ENCODE measurements at regions not wholly inside any gene's neighbourhood (a gene's known extent, or its start where the extent isn't known, plus 50 kb on each side); places are given as distances from the start of the nearest gene placed in this dataset.
"Not testable (repeated sequence)": the region's sequence is repeated elsewhere in the genome, so short reads cannot be mapped to it uniquely, and the experiment has no call there.

DNA sequence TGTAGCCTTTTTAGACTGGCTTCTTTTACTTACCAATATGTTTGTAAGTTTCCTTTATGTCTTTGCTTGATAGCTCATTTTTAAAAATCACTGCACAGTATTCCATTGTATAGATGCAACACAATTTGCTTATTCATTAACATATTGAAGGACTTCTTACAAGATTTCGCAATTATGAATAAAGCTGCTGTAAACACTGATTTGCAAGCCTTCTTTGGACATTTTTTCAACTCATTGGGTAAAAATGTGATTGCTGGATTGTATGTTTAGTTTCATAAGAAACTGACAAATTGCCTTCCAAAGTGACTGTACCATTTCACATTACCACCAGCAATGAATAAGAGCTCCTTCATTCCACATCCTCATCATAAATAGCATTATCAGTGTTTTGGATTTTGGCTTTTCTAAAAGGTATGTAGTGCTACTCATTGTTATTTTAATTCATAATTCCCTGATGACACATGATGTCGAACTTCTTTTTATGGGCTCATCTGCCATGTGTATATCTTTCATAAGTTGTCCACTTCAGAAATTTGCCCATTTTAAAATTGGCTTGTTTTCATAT lies 80.7 kb downstream of the TFAP2B start:
- no peaks in the 10 kb centered on the region for H3K27me3 ChIP-seq (ENCODE audit: control insufficient read depth, insufficient read depth, low read length)
- TF ChIP-seq, protein P1, sequence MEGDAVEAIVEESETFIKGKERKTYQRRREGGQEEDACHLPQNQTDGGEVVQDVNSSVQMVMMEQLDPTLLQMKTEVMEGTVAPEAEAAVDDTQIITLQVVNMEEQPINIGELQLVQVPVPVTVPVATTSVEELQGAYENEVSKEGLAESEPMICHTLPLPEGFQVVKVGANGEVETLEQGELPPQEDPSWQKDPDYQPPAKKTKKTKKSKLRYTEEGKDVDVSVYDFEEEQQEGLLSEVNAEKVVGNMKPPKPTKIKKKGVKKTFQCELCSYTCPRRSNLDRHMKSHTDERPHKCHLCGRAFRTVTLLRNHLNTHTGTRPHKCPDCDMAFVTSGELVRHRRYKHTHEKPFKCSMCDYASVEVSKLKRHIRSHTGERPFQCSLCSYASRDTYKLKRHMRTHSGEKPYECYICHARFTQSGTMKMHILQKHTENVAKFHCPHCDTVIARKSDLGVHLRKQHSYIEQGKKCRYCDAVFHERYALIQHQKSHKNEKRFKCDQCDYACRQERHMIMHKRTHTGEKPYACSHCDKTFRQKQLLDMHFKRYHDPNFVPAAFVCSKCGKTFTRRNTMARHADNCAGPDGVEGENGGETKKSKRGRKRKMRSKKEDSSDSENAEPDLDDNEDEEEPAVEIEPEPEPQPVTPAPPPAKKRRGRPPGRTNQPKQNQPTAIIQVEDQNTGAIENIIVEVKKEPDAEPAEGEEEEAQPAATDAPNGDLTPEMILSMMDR (IDR thresholded peaks at IDR 0.05; ENCODE audit: insufficient read depth, low read length, poor library complexity, severe bottlenecking): no peak
- DNase-seq (ENCODE audit: low read depth): no peak
- H3K36me3 ChIP-seq (ENCODE audit: control insufficient read depth, insufficient read depth, low read length): no peaks in the 10 kb centered on the region
- no peak overlapping the region for H3K4me3 ChIP-seq (ENCODE audit: low read depth, low read length)

DNA sequence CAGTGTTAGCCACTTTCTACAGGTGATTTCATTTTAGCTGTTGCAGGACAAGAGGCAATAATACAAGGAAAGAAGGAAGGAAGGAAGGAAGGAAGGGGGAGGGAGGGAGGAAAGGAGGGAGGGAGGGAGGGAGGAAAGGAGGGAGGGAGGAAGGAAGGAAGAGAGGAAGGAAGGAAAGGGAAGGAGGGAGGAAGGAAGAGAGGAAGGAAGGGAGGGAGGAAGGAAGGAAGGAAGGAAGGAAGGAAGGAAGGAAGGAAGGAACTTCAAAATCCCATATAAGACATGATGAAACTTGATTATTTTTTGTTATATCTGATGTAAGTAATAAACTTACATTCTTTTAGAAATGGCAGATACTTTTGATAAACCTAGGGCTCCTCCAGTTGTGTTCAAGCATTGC lies 83.6 kb downstream of the TFAP2B start:
- no peaks in the 10 kb centered on the region for H3K36me3 ChIP-seq (ENCODE audit: control insufficient read depth, insufficient read depth, low read length)
- no peaks in the 10 kb centered on the region for H3K27me3 ChIP-seq (ENCODE audit: control insufficient read depth, insufficient read depth, low read length)
- no peak overlapping the region for H3K4me3 ChIP-seq (ENCODE audit: low read depth, low read length)
- TF ChIP-seq, protein P1 (IDR thresholded peaks at IDR 0.05; ENCODE audit: insufficient read depth, low read length, poor library complexity, severe bottlenecking): no peak
- no peak for DNase-seq (ENCODE audit: low read depth)

DNA sequence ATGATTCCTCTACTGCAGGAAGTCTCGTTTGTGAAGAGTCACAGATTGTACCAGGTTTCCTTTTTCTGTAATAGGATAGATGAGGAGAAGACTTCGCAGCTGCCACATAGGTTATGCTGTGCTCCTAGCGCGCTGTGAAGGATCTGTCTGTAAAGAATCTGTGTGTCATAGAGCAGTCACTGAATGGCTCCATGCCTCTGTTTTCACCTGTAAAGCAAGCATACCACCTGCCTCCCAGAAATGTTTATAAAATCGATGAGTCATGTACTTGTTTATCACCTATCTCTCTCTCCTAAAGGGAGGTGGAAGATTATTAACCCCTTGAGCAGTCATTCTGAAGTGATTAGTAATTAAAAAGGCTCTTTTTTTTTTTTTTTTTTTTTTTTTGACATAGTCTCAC lies 86.6 kb downstream of the TFAP2B start:
- TF ChIP-seq, protein P1 (IDR thresholded peaks at IDR 0.05; ENCODE audit: insufficient read depth, low read length, poor library complexity, severe bottlenecking): no peak
- H3K4me3 ChIP-seq (ENCODE audit: low read depth, low read length): no peak overlapping the region
- H3K27me3 ChIP-seq (ENCODE audit: control insufficient read depth, insufficient read depth, low read length): no peaks in the 10 kb centered on the region
- DNase-seq (ENCODE audit: low read depth): no peak
- H3K36me3 ChIP-seq (ENCODE audit: control insufficient read depth, insufficient read depth, low read length): no peaks in the 10 kb centered on the region

DNA sequence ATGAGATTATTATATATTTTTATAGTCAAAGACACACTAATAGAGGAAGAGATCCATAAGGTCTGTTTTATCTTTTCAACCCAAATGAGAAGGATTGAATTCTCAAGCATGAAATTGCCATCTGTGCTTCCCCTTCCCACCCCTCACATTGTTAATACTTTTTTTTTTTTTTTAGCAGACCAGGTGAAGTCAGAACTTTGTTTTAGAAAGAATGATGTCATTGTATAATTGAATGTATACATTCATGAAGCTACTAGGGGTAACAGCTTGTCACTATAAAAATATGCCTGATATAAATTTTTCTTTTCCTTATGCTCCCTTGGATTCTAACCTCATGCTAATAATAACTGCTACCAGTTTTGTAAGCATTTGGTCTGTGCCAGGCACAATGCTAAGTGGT lies 88.9 kb downstream of the TFAP2B start:
- H3K27me3 ChIP-seq (ENCODE audit: control insufficient read depth, insufficient read depth, low read length): no peaks in the 10 kb centered on the region
- no peak overlapping the region for H3K4me3 ChIP-seq (ENCODE audit: low read depth, low read length)
- no peaks in the 10 kb centered on the region for H3K36me3 ChIP-seq (ENCODE audit: control insufficient read depth, insufficient read depth, low read length)
- DNase-seq (ENCODE audit: low read depth): no peak
- TF ChIP-seq, protein P1 (IDR thresholded peaks at IDR 0.05; ENCODE audit: insufficient read depth, low read length, poor library complexity, severe bottlenecking): no peak

DNA sequence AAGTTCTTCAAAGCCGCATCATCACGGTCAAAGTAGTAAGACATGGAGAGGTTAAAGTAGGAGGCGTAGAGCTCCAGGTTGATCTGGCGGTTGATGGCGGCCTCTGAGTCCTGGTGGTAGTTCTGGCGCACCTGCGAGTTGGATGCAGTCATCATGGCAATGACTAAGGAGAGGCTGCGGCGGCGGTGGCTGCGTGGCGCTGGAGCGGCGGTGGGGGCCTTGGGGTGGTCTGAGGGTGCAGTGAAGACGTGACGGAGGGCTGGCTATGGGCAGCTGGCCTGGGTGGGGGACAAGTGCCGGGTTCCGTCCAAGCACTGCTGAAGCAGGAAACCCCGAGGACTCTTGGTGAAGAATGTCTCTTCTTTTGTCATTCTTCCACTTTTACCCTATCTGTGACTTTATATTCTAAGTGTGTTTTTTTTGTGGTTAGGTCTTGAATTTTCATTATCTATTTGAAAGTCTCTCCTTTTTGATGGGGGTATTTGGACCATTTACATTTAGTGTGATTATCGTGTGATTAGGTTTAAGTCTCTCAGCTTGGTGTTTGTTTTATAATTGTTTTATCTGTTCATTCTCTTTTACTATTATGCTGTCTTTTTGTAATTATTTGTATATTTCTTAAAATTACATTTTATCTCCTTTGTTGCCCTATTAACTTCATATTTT lies 94.6 kb downstream of the TFAP2B start:
- Histone ChIP-seq H3K4me3 (ENCODE audit: low read depth, low read length) (no peak overlapping the region), H3K36me3 (ENCODE audit: control insufficient read depth, insufficient read depth, low read length) (no peaks in the 10 kb centered on the region), H3K27me3 (ENCODE audit: control insufficient read depth, insufficient read depth, low read length) (no peaks in the 10 kb centered on the region)
- no peak for DNase-seq (ENCODE audit: low read depth)
- TF ChIP-seq, protein P1 (IDR thresholded peaks at IDR 0.05; ENCODE audit: insufficient read depth, low read length, poor library complexity, severe bottlenecking): no peak

DNA sequence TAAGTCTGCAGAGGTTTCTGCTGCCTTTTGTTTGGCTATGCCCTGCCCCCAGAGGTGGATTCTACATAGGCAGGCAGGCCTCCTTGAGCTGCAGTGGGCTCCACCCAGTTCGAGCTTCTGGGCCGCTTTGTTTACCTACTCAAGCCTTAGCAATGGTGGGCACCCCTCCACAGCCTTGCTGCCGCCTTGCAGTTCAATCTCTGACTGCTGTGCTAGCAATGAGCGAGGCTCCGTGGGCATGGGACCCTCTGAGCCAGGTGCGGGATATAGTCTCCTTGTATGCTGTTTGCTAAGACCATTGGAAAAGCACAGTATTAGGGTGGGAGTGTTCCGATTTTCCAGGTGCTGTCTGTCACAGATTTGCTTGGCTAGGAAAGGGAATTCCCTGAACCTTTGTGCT lies 102.7 kb downstream of the TFAP2B start:
- not testable (repeated sequence) for H3K4me3 ChIP-seq (ENCODE audit: low read depth, low read length); H3K27me3 ChIP-seq (ENCODE audit: control insufficient read depth, insufficient read depth, low read length); H3K36me3 ChIP-seq (ENCODE audit: control insufficient read depth, insufficient read depth, low read length); DNase-seq (ENCODE audit: low read depth)
